PC-9 (cell line): ENCODE measurements at regions not wholly inside any gene's neighbourhood (a gene's known extent, or its start where the extent isn't known, plus 50 kb on each side); places are given as distances from the start of the nearest gene placed in this dataset.

Experiments used
- CTCF ChIP-seq: fragments of 200-600 bp; sonication (generic); conservative IDR thresholded peaks from 2 replicates; pipeline ENCODE4 v1.6.1; 2017; ENCODE audit warnings: mixed run types, antibody characterized with exemption, mild to moderate bottlenecking, moderate library complexity
- EZH2 ChIP-seq: fragments of 200-600 bp; sonication (generic); IDR thresholded peaks from 2 replicates; pipeline ENCODE4 v1.8.0; 2017; ENCODE audit warnings: antibody characterized with exemption, low read depth

DNA sequence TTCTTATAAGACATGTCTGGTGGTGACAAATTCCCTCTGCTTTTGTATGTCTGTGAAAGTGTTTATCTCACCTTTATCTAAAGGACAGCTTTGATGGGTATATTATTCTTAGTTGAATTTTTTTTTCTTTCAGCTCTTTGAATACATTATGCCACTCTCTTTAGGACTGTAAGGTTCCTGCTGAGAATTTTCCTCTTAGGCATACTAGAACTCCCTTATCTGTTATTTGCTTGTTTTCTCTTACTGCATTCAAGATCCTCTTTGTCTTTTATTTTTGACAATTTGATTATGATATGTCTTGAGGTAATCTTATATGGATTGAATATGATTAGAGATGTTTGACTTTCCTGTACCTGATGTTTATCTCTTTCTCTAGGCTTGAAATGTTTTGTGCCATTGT lies 1328.4 kb downstream of the PCDH9 start:
- TF ChIP-seq CTCF (no peak), EZH2 (no peak)
